CD4-positive, alpha-beta memory T cell (primary cell): ENCODE measurements at regions not wholly inside any gene's neighbourhood (a gene's known extent, or its start where the extent isn't known, plus 50 kb on each side); places are given as distances from the start of the nearest gene placed in this dataset.

Experiments used
- CTCF ChIA-PET: fragments of 350-600 bp; sonication (Branson Sonifier 250); formaldehyde crosslinking; loops from one replicate; lab custom pipeline; 2021; ENCODE audit warnings: inconsistent platforms; ENCODE audit not compliant: partially characterized antibody; lab: Charles Lee
- POLR2A ChIA-PET: fragments of 350-600 bp; sonication (Branson Sonifier 250); formaldehyde crosslinking; loops from one replicate; lab custom pipeline; 2021; ENCODE audit not compliant: partially characterized antibody; lab: Charles Lee
- DNase-seq, 5 donors: peaks; one replicate each; pipeline versions ENCODE4 v3.0.0 to v3.0.0-alpha.2; 2020 to 2022; ENCODE audit warnings: mixed read lengths in 1 of 5
- H3K27ac ChIP-seq: one replicate; pipeline ENCODE4 v1.7.0; 2013; ENCODE audit warnings: low read depth, low read length
- H3K27me3 ChIP-seq: 2 replicates; pipeline ENCODE4 v1.7.0; 2013; ENCODE audit warnings: mild to moderate bottlenecking, low read length, moderate library complexity; ENCODE audit not compliant: insufficient read depth
- H3K36me3 ChIP-seq: 2 replicates; pipeline ENCODE4 v1.7.0; 2013; ENCODE audit warnings: mild to moderate bottlenecking, low read length, moderate library complexity; ENCODE audit not compliant: insufficient read depth
- H3K4me1 ChIP-seq: 2 replicates; pipeline ENCODE4 v1.7.0; 2013; ENCODE audit warnings: mild to moderate bottlenecking, low read length, moderate library complexity; ENCODE audit not compliant: insufficient read depth
- H3K4me3 ChIP-seq, 2 donors: one replicate each; pipeline ENCODE4 v1.7.0; 2013; ENCODE audit warnings: low read length in 2 of 2, mild to moderate bottlenecking in 1 of 2
- H3K9me3 ChIP-seq, 2 donors: one replicate each; pipeline ENCODE4 v1.7.0; 2013; ENCODE audit warnings: low read length in 2 of 2, control low read depth in 1 of 2; ENCODE audit not compliant: control insufficient read depth in 1 of 2
- H3K27ac Mint-ChIP-seq, 7 donors: one replicate each; pipeline ENCODE4 v1.8.0; 2020 to 2021; ENCODE audit warnings: mixed read lengths in 7 of 7, mild to moderate bottlenecking in 6 of 7, inconsistent platforms in 3 of 7, moderate library complexity in 3 of 7
- H3K27me3 Mint-ChIP-seq, 2 donors: one replicate each; pipeline ENCODE4 v1.8.0; 2020 to 2021; ENCODE audit warnings: mixed read lengths in 2 of 2
- H3K36me3 Mint-ChIP-seq, 2 donors: one replicate each; pipeline ENCODE4 v1.8.0; 2020 to 2021; ENCODE audit warnings: mixed read lengths in 2 of 2, inconsistent platforms in 1 of 2, mild to moderate bottlenecking in 1 of 2
- H3K4me1 Mint-ChIP-seq, 4 donors: one replicate each; pipeline ENCODE4 v1.8.0; 2020 to 2021; ENCODE audit warnings: mixed read lengths in 4 of 4, mild to moderate bottlenecking in 1 of 4
- H3K4me3 Mint-ChIP-seq, 8 donors: one replicate each; pipeline ENCODE4 v1.8.0; 2020 to 2021; ENCODE audit warnings: mixed read lengths in 8 of 8, mild to moderate bottlenecking in 7 of 8, moderate library complexity in 6 of 8, inconsistent platforms in 3 of 8
- H3K9me3 Mint-ChIP-seq, 8 donors: one replicate each; pipeline ENCODE4 v1.8.0; 2020 to 2021; ENCODE audit warnings: mixed read lengths in 8 of 8, mild to moderate bottlenecking in 5 of 8, inconsistent platforms in 3 of 8, moderate library complexity in 1 of 8
- intact Hi-C: fragments of 100-400 bp; cut with micrococcal nuclease; formaldehyde crosslinking; loops from one replicate; pipeline ENCODE4 v1.15.1; 2023

- no peak overlapping the region for H3K27ac Mint-ChIP-seq
- intact Hi-C loops: no loop called here
Observed at GRCh38 chr1:30484668-30485067, 238.7 kb downstream of the MATN1 start.

DNA sequence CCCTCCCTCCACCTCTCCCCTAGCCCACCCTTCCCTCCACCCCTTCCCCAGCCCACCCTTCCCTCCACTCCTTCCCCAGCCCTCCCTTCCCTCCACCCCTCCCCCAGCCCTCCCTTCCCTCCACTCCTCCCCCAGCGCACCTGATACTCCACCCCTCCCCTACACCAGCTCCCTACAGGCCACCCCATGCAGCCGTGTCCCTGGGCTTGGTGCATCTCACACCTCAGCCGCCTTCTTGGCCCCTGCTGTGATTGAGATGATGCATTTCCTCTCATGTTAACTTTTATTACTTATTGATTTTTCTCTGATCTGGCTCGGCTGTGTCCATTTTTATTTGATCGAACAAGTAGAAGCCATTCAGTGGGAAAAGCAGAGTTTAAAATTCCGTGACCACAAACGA is 243.8 kb downstream of the MATN1 start:
- Histone ChIP-seq H3K4me1 (no peaks in the 10 kb centered on the region), H3K4me3 (no peak overlapping the region), H3K27ac (no peak overlapping the region), H3K27me3 (no peaks in the 10 kb centered on the region), H3K36me3 (no peaks in the 10 kb centered on the region), H3K9me3 (peaks cover 0 to 11% of the 10 kb centered on the region in 2 donors)
- ChIA-PET CTCF (no interaction called here), POLR2A (no interaction called here)
- Mint-ChIP-seq H3K36me3 (peaks cover 0 to 5% of the 10 kb centered on the region in 2 donors), H3K27ac (no peak overlapping the region), H3K9me3 (peaks cover 0 to 35% (median 27%) of the 10 kb centered on the region in 8 donors), H3K4me3 (no peak overlapping the region), H3K4me1 (peaks cover 0 to 2% (median 0%) of the 10 kb centered on the region in 4 donors), H3K27me3 (peaks cover 13 to 16% of the 10 kb centered on the region in 2 donors)
- intact Hi-C loops: no loop called here
- DNase-seq: no peak

More at GRCh38 chr1:30484668-30485067, 238.7 kb downstream of the MATN1 start:
- H3K9me3 ChIP-seq: peaks cover 0 to 11% of the 10 kb centered on the region in 2 donors
- Mint-ChIP-seq H3K4me3 (no peak overlapping the region), H3K4me1 (no peaks in the 10 kb centered on the region), H3K36me3 (peaks cover 0 to 5% of the 10 kb centered on the region in 2 donors), H3K27me3 (peaks cover 16 to 18% of the 10 kb centered on the region in 2 donors), H3K9me3 (peaks cover 0 to 38% (median 27%) of the 10 kb centered on the region in 8 donors)
- CTCF ChIA-PET: no interaction called here
- DNase-seq: no peak
- H3K4me3 ChIP-seq: no peak overlapping the region
- no peak overlapping the region for H3K27ac ChIP-seq
- H3K27me3 ChIP-seq: no peaks in the 10 kb centered on the region
- no peaks in the 10 kb centered on the region for H3K4me1 ChIP-seq
- H3K36me3 ChIP-seq: no peaks in the 10 kb centered on the region
- POLR2A ChIA-PET: no interaction called here

DNA sequence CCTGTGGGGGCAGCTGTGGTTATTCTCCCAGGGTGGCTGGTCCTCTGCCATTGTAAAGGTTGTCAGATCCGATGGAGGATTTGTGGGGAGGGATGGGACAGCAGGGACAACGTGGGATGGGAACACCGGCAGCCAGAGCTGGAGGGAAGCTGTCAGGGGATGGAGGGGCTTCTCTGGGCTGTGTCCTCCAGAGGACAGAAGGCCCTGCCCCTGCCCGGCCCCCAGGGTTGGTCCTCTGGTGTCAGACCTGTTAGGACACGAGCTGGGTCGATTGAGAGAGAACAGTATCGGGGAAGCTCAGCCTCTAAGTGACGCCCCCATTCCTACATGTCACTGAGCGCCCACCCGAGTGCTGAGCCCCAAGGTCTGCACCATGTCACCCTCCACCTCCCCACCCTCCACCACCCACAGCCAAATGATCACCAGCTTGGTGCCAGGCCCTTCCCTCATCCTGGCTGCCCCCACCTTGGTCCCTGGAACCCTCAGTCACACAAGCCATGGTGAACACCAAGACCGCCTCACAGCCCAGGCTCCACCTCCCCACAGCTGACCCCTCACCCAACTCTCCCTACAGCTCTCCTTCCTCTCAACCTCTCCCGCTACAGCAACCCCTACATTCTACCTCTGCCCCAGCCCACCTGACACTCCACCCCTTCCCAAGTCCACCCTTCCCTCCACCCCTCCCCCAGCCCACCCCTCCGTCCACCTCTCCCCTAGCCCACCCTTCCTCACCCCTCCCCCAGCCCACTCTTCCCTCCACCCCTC is 244.4 kb downstream of the MATN1 start:
- Histone ChIP-seq H3K4me3 (no peak overlapping the region), H3K4me1 (no peaks in the 10 kb centered on the region), H3K27me3 (no peaks in the 10 kb centered on the region), H3K9me3 (peaks cover 0 to 11% of the 10 kb centered on the region in 2 donors), H3K36me3 (no peaks in the 10 kb centered on the region), H3K27ac (no peak overlapping the region)
- no peak overlapping the region for H3K4me3 Mint-ChIP-seq
- H3K4me1 Mint-ChIP-seq: peaks cover 0 to 2% (median 0%) of the 10 kb centered on the region in 4 donors
- peaks cover 0 to 33% (median 27%) of the 10 kb centered on the region in 8 donors for H3K9me3 Mint-ChIP-seq
- CTCF ChIA-PET: no interaction called here
- H3K27me3 Mint-ChIP-seq: peaks cover 11 to 15% of the 10 kb centered on the region in 2 donors
- H3K36me3 Mint-ChIP-seq: peaks cover 0 to 5% of the 10 kb centered on the region in 2 donors
- no peak overlapping the region for H3K27ac Mint-ChIP-seq
- DNase-seq: no peak
- intact Hi-C loops: no loop called here
- POLR2A ChIA-PET: no interaction called here

- H3K36me3 ChIP-seq: no peaks in the 10 kb centered on the region
Observed at GRCh38 chr1:30478283-30478682, 245.1 kb downstream of the MATN1 start.

GRCh38 chr1:30477588-30477987 is 245.8 kb downstream of the MATN1 start:
- CTCF ChIA-PET: no interaction called here
- DNase-seq: no peak
- no peaks in the 10 kb centered on the region for H3K4me1 ChIP-seq

More at GRCh38 chr1:30478283-30478682, 245.1 kb downstream of the MATN1 start:
- intact Hi-C loops: no loop called here
- H3K4me1 ChIP-seq: no peaks in the 10 kb centered on the region
- Mint-ChIP-seq H3K9me3 (peaks cover 0 to 30% (median 26%) of the 10 kb centered on the region in 8 donors), H3K4me1 (peaks cover 0 to 2% (median 0%) of the 10 kb centered on the region in 4 donors), H3K4me3 (no peak overlapping the region), H3K36me3 (peaks cover 0 to 5% of the 10 kb centered on the region in 2 donors), H3K27ac (no peak overlapping the region), H3K27me3 (peaks cover 10 to 12% of the 10 kb centered on the region in 2 donors)
- H3K4me3 ChIP-seq: no peak overlapping the region
- ChIA-PET CTCF (no interaction called here), POLR2A (no interaction called here)
- no peaks in the 10 kb centered on the region for H3K27me3 ChIP-seq
- H3K9me3 ChIP-seq: peaks cover 0 to 11% of the 10 kb centered on the region in 2 donors
- no peak for DNase-seq
- no peak overlapping the region for H3K27ac ChIP-seq

DNA sequence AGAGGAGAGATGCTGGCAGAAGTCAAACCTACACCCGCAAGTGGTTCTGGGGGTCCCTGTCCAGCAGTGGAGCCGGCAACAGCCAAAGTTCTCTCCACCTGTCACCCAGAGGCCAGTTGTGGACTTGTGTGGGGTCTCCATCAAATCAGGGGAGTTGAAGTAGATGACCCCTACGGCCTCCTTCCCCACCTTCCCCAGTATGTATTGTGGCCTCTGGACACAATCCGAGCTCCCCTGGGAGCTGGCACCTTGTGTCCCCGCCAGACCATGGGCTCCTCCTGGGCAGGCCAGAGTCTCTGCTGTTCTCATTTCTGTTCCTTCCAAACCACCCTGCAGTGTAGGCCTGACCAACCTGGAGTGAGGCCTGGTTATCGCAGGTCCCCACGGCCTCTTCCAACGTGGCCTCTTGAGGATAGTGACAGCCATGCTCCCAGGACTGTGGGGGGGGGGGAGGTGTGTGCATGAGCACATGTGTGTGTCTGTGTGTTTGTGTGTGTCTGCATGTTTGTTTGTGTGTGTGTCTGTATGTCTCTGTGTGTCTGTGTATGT is 246.4 kb downstream of the MATN1 start:
- peaks cover 0 to 2% (median 0%) of the 10 kb centered on the region in 4 donors for H3K4me1 Mint-ChIP-seq
- no peak overlapping the region for H3K27ac Mint-ChIP-seq
- H3K4me3 ChIP-seq: no peak overlapping the region
- no peak overlapping the region for H3K4me3 Mint-ChIP-seq
- intact Hi-C loops: no loop called here
- H3K9me3 ChIP-seq: peaks cover 0 to 2% of the 10 kb centered on the region in 2 donors
- peaks cover 9 to 10% of the 10 kb centered on the region in 2 donors for H3K27me3 Mint-ChIP-seq
- ChIA-PET POLR2A (no interaction called here), CTCF (no interaction called here)
- H3K36me3 Mint-ChIP-seq: peaks cover 0 to 4% of the 10 kb centered on the region in 2 donors
- no peaks in the 10 kb centered on the region for H3K36me3 ChIP-seq
- no peaks in the 10 kb centered on the region for H3K27me3 ChIP-seq
- H3K27ac ChIP-seq: no peak overlapping the region
- DNase-seq: no peak
- H3K4me1 ChIP-seq: no peaks in the 10 kb centered on the region
- peaks cover 0 to 20% (median 16%) of the 10 kb centered on the region in 8 donors for H3K9me3 Mint-ChIP-seq

More at GRCh38 chr1:30477588-30477987, 245.8 kb downstream of the MATN1 start:
- H3K27me3 Mint-ChIP-seq: peaks cover 10% of the 10 kb centered on the region in 2 donors
- Histone ChIP-seq H3K36me3 (no peaks in the 10 kb centered on the region), H3K27me3 (no peaks in the 10 kb centered on the region), H3K9me3 (peaks cover 0 to 8% of the 10 kb centered on the region in 2 donors), H3K4me3 (no peak overlapping the region), H3K27ac (no peak overlapping the region)
- peaks cover 0 to 2% (median 0%) of the 10 kb centered on the region in 4 donors for H3K4me1 Mint-ChIP-seq
- POLR2A ChIA-PET: no interaction called here
- H3K27ac Mint-ChIP-seq: no peak overlapping the region
- H3K4me3 Mint-ChIP-seq: no peak overlapping the region
- peaks cover 0 to 23% (median 21%) of the 10 kb centered on the region in 8 donors for H3K9me3 Mint-ChIP-seq
- intact Hi-C loops: no loop called here
- peaks cover 0 to 5% of the 10 kb centered on the region in 2 donors for H3K36me3 Mint-ChIP-seq

DNA sequence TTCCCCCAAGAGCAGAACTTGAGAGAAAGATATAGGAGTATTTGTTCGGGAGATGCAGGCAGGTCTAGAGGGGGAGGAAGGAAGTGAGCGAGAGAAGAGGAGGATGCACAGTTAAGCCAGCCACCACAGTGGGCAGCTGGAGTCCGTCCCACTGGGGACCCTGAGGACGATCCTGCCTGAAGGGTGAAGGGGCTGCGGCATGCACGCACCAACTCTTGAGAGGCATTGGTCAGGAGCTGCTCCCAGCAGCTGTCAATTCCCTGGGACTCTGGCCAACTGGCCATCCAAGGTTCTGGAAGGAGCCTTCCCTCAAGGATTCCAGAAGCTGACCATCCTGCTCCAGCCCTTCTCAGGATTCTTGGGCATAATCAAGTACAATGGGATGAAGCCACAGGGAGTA is 246.9 kb downstream of the MATN1 start:
- DNase-seq: no peak
- H3K4me1 ChIP-seq: no peaks in the 10 kb centered on the region
- intact Hi-C loops: no loop called here
- POLR2A ChIA-PET: no interaction called here
- no peaks in the 10 kb centered on the region for H3K36me3 Mint-ChIP-seq
- H3K27ac ChIP-seq: no peak overlapping the region
- no peaks in the 10 kb centered on the region for H3K36me3 ChIP-seq
- H3K4me3 Mint-ChIP-seq: no peak overlapping the region
- H3K4me3 ChIP-seq: no peak overlapping the region
- H3K9me3 ChIP-seq: no peaks in the 10 kb centered on the region
- peaks cover 0 to 2% (median 0%) of the 10 kb centered on the region in 4 donors for H3K4me1 Mint-ChIP-seq
- H3K27me3 Mint-ChIP-seq: peaks cover 5 to 6% of the 10 kb centered on the region in 2 donors
- peaks cover 0 to 15% (median 11%) of the 10 kb centered on the region in 8 donors for H3K9me3 Mint-ChIP-seq
- no peak overlapping the region for H3K27ac Mint-ChIP-seq
- H3K27me3 ChIP-seq: no peaks in the 10 kb centered on the region
- CTCF ChIA-PET: no interaction called here
